ENCODE measurements at regions not wholly inside any gene's neighbourhood (a gene's known extent, or its start where the extent isn't known, plus 50 kb on each side); places are given as distances from the start of the nearest gene placed in this dataset.

GRCh38 chr18:8978394-8978793 lies 124.1 kb upstream of the NDUFV2 start:
- TF ChIP-seq CTCF (conservative IDR thresholded peaks at IDR 0.05; ENCODE audit: low read depth, low read length) (no peak), EZH2 (IDR thresholded peaks at IDR 0.05; ENCODE audit: low read length, unreplicated experiment) (no peak), EZH2phosphoT487 (IDR thresholded peaks at IDR 0.05; ENCODE audit: borderline replicate concordance, low read length) (no peak)

Measured in PC-3 (cell line).